H1 (cell line): ENCODE measurements at regions not wholly inside any gene's neighbourhood (a gene's known extent, or its start where the extent isn't known, plus 50 kb on each side); places are given as distances from the start of the nearest gene placed in this dataset.

Experiments
- CHD2 ChIP-seq: IDR thresholded peaks from 2 replicates; pipeline ENCODE4 v1.6.1; 2012; ENCODE audit warnings: low read length, improper control_type of control experiment
- CTBP2 ChIP-seq: IDR thresholded peaks from 2 replicates; pipeline ENCODE4 v1.7.0; 2011; ENCODE audit warnings: borderline replicate concordance, mild to moderate bottlenecking, moderate library complexity, mixed read lengths, low read length; ENCODE audit not compliant: insufficient read depth, insufficient read length
- EGR1 ChIP-seq: IDR thresholded peaks from 2 replicates; pipeline ENCODE4 v1.6.1; 2011; ENCODE audit warnings: low read depth, low read length, borderline replicate concordance
- JUND ChIP-seq: IDR thresholded peaks from 2 replicates; pipeline ENCODE4 v1.6.1; 2011; ENCODE audit warnings: mild to moderate bottlenecking, improper control_type of control experiment, low read length
- YY1 ChIP-seq: IDR thresholded peaks from 2 replicates; pipeline ENCODE4 v1.6.1; 2011; ENCODE audit warnings: low read depth, mild to moderate bottlenecking, low read length

DNA sequence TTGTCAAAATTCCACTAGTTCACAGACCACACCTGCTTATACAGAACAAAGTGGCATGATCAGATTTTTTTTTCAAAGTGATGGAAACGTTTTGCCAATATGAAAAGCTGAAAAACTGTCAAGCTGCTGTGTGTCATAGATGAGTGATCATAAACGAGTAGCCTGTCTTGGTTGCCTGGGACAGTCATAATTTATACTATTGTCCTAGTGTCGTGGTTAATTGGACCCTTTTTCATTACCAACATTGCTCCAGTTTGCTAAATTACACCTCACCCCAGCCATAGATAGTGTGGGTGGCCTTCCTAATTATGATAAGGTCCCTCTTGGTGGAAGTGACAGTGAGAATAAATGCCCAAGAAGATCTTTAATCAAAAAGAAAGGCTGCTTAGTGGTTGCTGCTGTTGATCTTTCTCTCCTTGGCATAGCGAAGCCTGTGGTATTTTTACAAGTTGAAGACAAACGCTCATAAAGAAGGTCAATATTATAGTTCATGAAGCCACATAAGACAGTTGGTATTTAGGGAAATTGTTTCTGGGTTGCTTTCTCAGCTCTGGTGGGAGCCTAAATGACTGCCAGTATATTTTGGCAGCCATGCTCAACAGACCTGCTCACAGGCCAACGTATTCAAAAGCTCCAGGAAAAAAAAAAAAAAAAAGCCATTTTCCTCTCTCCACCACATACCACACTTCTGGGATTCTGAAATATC, 478.1 kb downstream of the PLA2G4A start (continued):
- TF ChIP-seq CHD2 (no peak), CTBP2 (no peak), YY1 (no peak), EGR1 (no peak), JUND (no peak)
